ENCODE measurements at regions not wholly inside any gene's neighbourhood (a gene's known extent, or its start where the extent isn't known, plus 50 kb on each side); places are given as distances from the start of the nearest gene placed in this dataset.

GRCh38 chr9:87238545-87238944, 259.1 kb upstream of the DAPK1 start:
- no peak overlapping the region for H3K9ac ChIP-seq (ENCODE audit: low read length)
- ATAC-seq (no peak), DNase-seq (ENCODE audit: low read depth, low spot score) (no peak)
- no peaks in the 10 kb centered on the region for H3K9me2 ChIP-seq (ENCODE audit: insufficient read depth)
- CTCF ChIA-PET: no interaction called here
- RAD21 ChIA-PET (ENCODE audit: low non-redundant PET in 1 of 2, low total read pairs in 2 of 2, uncharacterized antibody in 2 of 2, unreplicated experiment in 2 of 2): no interaction called here
- no peak overlapping the region for H3K4me3 ChIP-seq (replicated peaks in 1 of 2; ENCODE audit: low read depth in 1 of 2, low read length in 2 of 2)
- H3K4me1 ChIP-seq (ENCODE audit: control insufficient read depth in 1 of 2, insufficient read depth in 2 of 2, low read length in 2 of 2): no peaks in the 10 kb centered on the region
- H2AFZ ChIP-seq (ENCODE audit: low read depth, low read length, poor library complexity, severe bottlenecking): no peak overlapping the region
- H3K27me3 ChIP-seq (ENCODE audit: insufficient read depth, low read length): peaks cover 37% of the 10 kb centered on the region
- TF ChIP-seq SIN3A (IDR thresholded peaks at IDR 0.05; ENCODE audit: low read depth) (no peak), ZNF274 (IDR thresholded peaks at IDR 0.05; ENCODE audit: low read depth, low read length) (no peak), CEBPB (IDR thresholded peaks at IDR 0.05; ENCODE audit: low read depth) (no peak), EZH2phosphoT487 (IDR thresholded peaks at IDR 0.05; ENCODE audit: borderline replicate concordance) (no peak), TCF7L2 (IDR thresholded peaks at IDR 0.05; ENCODE audit: borderline replicate concordance, extremely low read depth, insufficient read depth, insufficient read length) (no peak), SRF (IDR thresholded peaks at IDR 0.05; ENCODE audit: low read depth) (no peak), YY1 (IDR thresholded peaks at IDR 0.05; ENCODE audit: extremely low read depth, insufficient replicate concordance, low read depth, low read length) (no peak), CTCF (IDR thresholded peaks at IDR 0.05 in 2 of 3, conservative IDR thresholded peaks at IDR 0.05 in 1 of 3; ENCODE audit: borderline replicate concordance in 1 of 3, insufficient read depth in 1 of 3, low read depth in 2 of 3, low read length in 2 of 3) (no peak), EGR1 (IDR thresholded peaks at IDR 0.05; ENCODE audit: low read depth) (no peak)
- no TSS peak for BruUV-seq (replicated peaks)
- intact Hi-C loops (cut with micrococcal nuclease): no loop called here
- no peaks in the 10 kb centered on the region for H3K9me3 ChIP-seq (ENCODE audit: control insufficient read depth in 1 of 2, insufficient read depth in 1 of 2, low read depth in 1 of 2, low read length in 2 of 2)
- no peaks in the 10 kb centered on the region for H3K79me2 ChIP-seq (ENCODE audit: insufficient read depth, low read length)
- H3K36me3 ChIP-seq (ENCODE audit: control insufficient read depth in 1 of 2, insufficient read depth in 2 of 2, low read length in 2 of 2): no peaks in the 10 kb centered on the region
- no peak overlapping the region for H3K4me2 ChIP-seq (ENCODE audit: low read length)
- POLR2A ChIA-PET: no interaction called here
- H3K27ac ChIP-seq (ENCODE audit: low read depth, low read length): no peak overlapping the region
- H4K20me1 ChIP-seq (ENCODE audit: insufficient read depth): no peaks in the 10 kb centered on the region

- no peaks in the 10 kb centered on the region for H3K79me2 ChIP-seq (ENCODE audit: insufficient read depth, low read length)
- peaks cover 31% of the 10 kb centered on the region for H3K27me3 ChIP-seq (ENCODE audit: insufficient read depth, low read length)
- no peaks in the 10 kb centered on the region for H3K9me2 ChIP-seq (ENCODE audit: insufficient read depth)
- H3K36me3 ChIP-seq (ENCODE audit: control insufficient read depth in 1 of 2, insufficient read depth in 2 of 2, low read length in 2 of 2): no peaks in the 10 kb centered on the region
- ATAC-seq: no peak
- no peak overlapping the region for H3K27ac ChIP-seq (ENCODE audit: low read depth, low read length)
- RAD21 ChIA-PET (ENCODE audit: low non-redundant PET in 1 of 2, low total read pairs in 2 of 2, uncharacterized antibody in 2 of 2, unreplicated experiment in 2 of 2): no interaction called here
- intact Hi-C loops (cut with micrococcal nuclease): no loop called here
- POLR2A ChIA-PET: no interaction called here
- no peak overlapping the region for H3K4me3 ChIP-seq (replicated peaks in 1 of 2; ENCODE audit: low read depth in 1 of 2, low read length in 2 of 2)
- CTCF ChIA-PET: no interaction called here
- H3K4me2 ChIP-seq (ENCODE audit: low read length): no peak overlapping the region
- H2AFZ ChIP-seq (ENCODE audit: low read depth, low read length, poor library complexity, severe bottlenecking): no peak overlapping the region
- no peak for DNase-seq (ENCODE audit: low read depth, low spot score)
- no TSS peak for BruUV-seq (replicated peaks)
- H3K9ac ChIP-seq (ENCODE audit: low read length): no peak overlapping the region
- no peaks in the 10 kb centered on the region for H4K20me1 ChIP-seq (ENCODE audit: insufficient read depth)
- no peaks in the 10 kb centered on the region for H3K4me1 ChIP-seq (ENCODE audit: control insufficient read depth in 1 of 2, insufficient read depth in 2 of 2, low read length in 2 of 2)
- no peaks in the 10 kb centered on the region for H3K9me3 ChIP-seq (ENCODE audit: control insufficient read depth in 1 of 2, insufficient read depth in 1 of 2, low read depth in 1 of 2, low read length in 2 of 2)
- TF ChIP-seq REST (IDR thresholded peaks at IDR 0.05; ENCODE audit: low read depth) (no peak), ELF1 (IDR thresholded peaks at IDR 0.05; ENCODE audit: borderline replicate concordance, low read depth) (no peak), ZFX (IDR thresholded peaks at IDR 0.05) (no peak), ZBTB33 (IDR thresholded peaks at IDR 0.05; ENCODE audit: extremely low read depth, insufficient replicate concordance, low read length) (no peak), SP1 (IDR thresholded peaks at IDR 0.05; ENCODE audit: low read depth) (no peak), SIN3A (IDR thresholded peaks at IDR 0.05; ENCODE audit: low read depth) (no peak), TCF7L2 (IDR thresholded peaks at IDR 0.05; ENCODE audit: borderline replicate concordance, extremely low read depth, insufficient read depth, insufficient read length) (no peak)
These were observed 258.4 kb upstream of the DAPK1 start for GRCh38 chr9:87239312-87239711.

All from HCT116 (cell line).